NCI-H1930 (cell line): ENCODE measurements at regions not wholly inside any gene's neighbourhood (a gene's known extent, or its start where the extent isn't known, plus 50 kb on each side); places are given as distances from the start of the nearest gene placed in this dataset.
A peak's percentile ranks its signal among the peaks of the same experiment; 100 is the strongest.
"Not testable (repeated sequence)": the region's sequence is repeated elsewhere in the genome, so short reads cannot be mapped to it uniquely, and the experiment has no call there.

Experiments
- DNase-seq, 2 experiments: peaks; one replicate each; lab custom pipeline; 2025; lab: John Stamatoyannopoulos, UW

DNA sequence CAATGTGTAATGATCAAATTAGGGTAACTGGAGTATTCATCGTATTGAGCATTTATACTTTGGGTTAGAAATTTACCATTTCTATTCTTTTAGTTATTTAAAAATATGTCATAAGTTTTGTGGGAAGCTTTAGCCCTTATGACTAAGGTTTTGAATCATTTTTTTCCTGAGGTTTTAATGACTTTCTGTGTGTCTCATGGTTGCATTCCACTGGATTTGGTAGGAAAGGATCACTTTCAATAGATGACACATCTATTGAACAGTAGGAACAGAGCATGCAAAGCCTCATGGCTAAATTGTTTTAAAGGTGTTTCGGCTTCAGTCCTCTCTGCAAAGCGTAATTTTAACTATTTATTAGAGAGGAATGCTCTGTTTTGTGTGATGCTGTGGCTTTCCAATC lies 512.4 kb upstream of the CHD1 start:
- DNase-seq: no peak

DNA sequence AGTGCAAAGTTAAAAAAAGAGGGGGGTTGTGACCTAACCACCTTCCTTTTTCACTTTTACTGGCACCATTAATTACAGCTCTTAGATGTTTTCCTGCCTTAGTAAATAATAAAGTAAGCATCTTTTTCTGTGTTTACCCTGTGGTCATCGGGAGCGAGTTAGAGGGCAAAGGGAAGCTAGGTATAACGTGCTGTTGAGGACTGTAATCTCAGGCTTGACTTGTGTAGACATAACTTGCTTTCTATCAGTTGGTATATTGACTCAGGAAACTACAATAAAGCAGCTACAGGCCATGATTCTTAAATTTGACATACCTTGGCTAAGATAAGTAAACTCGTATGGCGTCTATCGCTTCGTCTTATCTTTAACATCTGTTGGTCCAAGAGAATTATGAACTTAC lies 509.8 kb upstream of the CHD1 start:
- DNase-seq: no peak

DNA sequence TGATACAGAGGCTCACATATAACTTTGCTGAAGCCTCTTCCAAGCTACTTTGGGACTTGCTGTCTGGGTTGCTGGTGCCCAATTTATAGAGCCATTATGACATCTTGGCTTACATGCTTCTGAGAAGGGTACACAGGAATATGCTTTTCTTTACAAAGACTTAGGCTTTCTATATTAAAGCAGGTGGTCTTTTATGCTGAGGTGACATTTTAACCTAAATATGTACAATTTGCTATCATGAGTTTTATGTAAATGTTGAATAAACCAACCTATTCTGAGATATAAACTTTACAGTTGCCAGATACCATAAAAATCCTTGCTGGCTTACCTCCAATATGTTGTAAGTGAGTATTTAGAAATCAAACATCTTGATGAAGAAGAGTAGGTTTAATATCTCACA lies 509.2 kb upstream of the CHD1 start:
- no peak for DNase-seq

DNA sequence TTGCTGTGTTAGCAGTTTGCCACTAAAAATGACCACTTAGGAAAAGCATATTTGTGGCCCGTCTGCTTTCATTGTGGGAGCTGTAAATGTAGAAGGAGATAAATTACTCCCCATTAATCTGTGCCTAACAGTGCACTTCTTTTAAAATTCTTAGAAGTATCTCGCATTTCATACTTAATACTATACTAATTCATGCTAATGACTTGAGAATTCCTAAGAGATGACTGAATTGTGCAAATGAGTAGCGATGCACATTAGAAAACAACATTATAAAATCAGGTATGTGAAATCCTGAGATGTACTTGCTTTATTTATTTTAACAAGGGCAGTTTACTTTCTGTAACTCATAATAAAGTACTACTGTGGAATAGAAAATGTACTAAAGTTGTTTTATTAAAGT lies 494.6 kb upstream of the CHD1 start:
- not testable (repeated sequence) for DNase-seq

DNA sequence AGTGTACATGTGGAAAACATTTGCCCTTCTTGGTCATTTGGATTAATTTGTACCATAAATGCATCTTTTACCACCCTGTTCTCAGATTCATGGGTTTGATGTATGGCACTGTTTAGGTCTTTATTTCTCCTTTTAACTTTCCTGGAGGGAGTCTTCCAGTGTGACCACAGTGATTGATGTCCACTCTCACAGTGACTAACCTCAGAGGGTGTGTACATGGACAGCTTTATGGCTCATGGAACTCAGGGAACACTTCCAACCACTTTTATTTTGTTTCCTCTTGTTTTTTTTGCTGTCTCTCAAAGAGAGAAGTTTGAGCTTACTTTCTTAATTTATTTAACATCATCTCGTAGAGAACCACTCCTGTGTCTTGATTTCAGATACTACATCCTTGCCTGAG lies 489.8 kb upstream of the CHD1 start:
- not testable (repeated sequence) for DNase-seq

DNA sequence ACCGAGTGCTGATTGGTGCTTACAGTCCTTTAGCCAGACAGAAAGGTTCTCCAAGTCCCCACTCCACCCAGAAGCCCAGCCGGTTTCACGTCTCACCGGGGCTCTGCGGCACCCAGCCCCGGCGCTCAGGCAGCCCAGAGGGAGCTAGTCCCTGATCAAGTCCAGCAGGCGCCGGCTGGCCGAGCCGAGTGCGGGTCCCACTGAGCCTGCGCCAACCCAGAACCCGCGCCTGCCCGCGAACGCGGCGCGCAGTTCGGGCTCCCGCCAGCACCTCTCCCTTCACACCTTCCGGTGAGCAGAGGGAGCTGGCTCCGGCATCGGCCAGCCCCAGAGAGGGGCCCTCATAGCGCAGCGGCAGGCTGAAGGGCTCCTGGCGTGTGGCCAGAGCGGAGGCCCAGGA lies 481.6 kb upstream of the CHD1 start:
- not testable (repeated sequence) for DNase-seq

DNA sequence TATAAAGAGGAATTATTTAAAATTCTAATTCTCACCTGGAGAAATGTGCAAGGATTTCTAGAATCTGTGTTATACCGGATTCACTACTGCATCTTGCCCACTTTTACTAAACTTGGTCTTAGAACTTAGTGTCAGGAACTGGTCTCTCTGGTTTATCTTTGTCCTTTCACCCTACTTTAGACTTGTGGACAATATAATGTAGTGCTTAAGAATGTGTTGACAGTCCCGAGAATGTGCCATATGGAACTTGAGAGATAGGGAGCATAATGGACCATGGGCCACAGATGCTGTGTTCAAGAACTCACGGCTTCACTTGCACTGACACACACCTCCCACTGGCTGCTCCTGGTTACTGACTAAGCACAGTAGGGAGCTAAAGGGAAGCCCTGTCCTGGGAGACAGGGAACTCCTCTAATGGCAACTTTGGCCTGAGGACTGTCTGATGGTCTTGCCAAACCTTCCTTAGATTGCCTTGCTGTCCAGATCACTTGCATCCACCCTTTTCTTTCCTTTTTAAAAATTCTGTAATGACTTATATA lies 476.0 kb upstream of the CHD1 start:
- DNase-seq: not testable (repeated sequence)

DNA sequence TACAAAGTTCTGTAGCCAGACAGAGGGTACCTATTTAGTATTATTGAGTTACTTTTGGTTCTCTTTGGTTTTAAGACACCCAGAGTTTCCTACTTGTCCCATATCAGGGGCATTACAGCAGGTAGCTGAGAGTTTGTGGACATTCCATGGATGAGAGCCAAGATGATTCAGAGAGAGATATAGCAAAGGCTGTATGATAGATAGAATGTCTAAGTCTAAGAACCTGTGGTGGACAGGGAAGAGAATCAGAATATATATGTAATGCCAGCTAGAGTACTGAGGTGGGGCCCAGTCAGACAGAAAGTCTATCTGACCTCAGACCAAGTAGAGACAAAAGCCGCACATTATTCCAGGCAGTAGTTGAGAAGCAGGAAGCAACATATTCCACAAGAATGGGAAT lies 471.8 kb upstream of the CHD1 start:
- DNase-seq: not testable (repeated sequence)

DNA sequence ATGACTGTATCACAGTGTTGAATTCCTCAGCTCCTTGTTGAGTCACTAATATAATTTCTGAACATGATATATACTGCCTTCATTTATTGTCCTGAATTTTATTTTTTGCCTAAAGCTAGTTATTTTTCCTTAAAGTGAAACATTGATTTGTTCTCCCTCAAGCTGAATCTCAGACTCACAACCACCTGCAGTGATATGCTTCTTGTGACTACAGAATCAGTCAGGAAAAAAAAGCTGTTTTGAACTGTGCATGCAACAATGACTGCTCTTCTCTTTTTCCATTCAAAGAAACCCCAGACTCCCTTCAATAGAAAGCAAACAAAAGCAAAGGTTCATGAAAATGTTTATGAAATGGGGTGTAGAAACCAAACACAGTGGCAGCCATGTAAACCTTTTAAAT lies 470.2 kb upstream of the CHD1 start:
- no peak for DNase-seq

DNA sequence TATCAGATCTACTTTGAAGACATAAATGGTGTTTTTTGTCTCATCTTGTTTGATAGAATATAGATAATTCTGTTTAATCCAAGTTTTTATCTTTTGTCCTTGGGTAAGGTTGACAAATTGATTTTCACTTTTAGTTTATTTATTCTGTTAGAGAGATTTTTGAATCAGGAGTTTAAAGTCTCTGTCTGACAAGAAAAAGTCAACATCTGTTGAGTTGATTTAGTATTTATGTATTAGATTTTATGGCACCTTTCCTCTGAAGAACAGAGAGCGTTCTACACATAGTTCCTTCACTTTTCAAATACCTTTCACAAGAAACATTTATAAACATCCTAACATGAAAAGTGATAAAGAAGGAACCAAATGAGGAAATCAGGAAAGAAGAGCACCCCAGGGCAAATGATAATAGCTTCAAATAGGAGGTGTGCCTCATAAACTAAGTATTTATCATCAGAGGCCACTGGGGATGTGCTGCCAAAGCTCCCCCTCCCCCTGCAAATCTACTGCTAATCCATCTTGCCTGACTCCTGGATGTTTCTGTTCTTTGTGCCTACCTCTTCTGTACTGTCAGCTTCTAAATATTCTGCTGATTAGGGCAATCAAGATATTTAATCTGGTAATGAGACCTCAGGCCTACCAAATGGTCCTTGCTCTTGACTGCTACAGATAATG lies 457.7 kb upstream of the CHD1 start:
- DNase-seq: no peak

DNA sequence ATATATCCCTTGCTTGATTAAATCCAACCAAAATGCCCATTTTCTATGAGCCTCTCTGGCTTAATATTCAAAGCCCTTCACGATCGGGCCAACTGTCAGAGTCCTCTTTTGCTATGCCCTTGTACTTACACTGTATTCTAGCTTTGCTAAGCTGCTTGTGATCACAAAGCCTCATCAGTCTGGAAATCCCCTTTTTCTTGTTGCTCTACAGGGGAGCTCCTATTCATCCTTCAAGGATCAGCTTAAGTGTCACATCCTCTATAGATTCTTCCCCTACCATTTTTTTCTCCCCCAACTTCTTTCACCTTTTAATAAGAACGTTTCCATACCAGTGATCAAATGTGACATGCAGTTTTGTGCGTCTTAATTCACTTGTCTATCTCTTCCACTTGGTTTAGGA lies 450.4 kb upstream of the CHD1 start:
- no peak for DNase-seq

DNA sequence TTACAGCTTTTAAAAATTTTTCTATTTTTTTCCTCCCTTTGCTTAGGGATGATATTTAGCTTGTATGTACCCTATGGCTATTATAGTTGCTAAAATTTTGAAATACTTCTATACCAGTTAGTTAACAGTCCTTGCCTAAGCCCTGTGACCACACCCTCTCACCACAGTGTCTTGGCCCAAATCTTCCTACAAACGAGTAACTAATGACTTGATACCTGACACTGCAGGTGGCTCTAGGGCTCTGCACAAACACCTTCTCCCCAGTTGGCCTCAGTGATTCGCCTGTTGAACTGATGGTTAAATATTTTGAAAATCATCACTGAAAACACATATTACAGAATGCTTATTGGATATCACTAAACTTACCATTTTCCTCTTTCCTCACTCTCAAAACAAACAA lies 449.6 kb upstream of the CHD1 start:
- DNase-seq: no peak

DNA sequence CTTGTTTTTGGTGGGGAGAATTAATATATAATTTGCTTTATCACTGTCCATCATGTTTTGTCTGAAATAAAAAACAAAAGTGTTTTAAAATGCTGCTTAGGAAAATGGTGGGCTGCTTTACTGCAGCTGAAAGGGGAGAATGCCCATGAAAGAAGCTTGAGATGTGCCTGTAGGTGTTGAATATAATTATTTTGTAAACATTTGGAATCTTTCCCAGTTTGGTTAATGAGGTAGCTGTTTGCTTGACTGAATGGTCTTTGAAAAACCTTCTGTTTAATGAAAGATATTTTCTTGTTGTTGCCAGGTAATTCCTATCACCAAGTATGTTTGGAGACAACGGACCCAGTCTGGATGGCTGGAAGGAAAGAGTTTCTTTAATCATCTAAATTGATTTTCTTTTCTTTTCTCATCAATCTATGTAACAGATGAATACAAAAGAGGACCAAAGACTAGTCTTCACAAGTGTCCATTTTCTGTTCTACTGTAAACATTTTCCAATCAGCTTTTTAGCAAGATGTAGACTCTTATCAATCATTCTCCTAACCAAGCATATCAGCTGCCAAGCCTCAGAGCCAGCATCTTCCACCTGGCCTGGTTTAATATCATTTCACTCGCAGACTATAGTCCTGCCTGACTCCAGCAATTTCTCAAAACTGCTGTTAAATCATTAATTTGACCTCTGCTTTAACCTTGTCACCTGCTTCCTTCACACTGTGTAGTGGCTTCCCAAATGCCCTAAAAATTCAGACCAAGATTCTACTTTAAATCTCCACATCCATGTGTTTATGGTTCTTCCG lies 441.2 kb upstream of the CHD1 start:
- peak; percentile 68 to 82 for DNase-seq

DNA sequence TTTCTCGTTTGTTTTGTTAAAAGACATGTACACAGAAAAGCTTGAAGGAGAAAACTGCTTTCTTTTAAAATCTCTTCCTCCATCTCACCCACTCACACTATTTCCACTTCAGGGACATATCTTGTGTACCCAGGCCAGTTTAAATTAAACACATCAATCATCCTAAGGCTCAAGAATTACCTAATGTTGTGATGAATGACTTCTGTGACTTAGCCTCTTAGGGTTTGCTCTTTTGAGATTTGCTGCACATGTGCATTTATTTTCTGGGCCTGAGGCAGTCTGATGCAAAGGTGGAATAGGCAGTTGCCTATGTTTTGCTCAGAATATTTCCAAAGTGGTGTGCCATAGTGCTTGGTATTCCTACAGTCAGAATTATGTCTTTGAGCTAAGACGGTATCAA lies 439.9 kb upstream of the CHD1 start:
- DNase-seq: no peak

DNA sequence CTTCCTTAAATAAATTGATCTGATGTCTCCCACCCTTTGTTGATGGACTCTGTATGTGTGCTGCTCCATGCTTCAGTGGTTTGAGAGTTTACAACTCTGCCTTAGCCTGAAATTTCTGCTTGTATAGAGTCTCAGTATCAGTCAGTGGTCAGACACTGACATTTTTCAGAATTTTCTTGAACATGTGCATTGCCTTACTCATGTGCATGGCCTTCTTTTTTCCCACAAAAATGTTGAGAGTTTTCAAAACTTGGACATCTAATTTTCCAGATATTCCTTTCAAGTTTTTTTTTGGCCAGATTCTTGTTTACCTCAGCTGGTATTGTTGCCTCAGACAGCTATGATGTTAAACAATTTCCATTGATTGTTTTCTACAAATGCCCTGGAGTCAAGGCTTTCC lies 427.1 kb upstream of the CHD1 start:
- DNase-seq: no peak

DNA sequence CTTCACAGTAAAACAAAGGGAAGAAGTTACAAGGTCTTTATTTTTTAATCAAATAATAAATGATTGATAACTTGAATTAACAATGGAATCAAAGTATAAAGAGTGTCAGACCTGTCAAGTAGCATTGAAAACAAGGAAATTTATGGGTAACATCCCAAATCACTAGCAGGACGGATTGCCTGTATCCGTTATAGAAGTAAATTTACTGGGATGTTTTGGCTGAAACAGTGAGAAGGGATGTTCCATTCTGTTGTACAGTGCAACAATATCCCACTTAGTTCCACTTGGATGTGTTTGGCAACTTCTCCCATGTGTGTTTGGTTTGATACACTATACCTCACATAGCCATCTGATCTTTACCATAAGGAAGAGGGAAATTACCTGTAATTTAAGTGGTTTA lies 421.0 kb upstream of the CHD1 start:
- DNase-seq: no peak

DNA sequence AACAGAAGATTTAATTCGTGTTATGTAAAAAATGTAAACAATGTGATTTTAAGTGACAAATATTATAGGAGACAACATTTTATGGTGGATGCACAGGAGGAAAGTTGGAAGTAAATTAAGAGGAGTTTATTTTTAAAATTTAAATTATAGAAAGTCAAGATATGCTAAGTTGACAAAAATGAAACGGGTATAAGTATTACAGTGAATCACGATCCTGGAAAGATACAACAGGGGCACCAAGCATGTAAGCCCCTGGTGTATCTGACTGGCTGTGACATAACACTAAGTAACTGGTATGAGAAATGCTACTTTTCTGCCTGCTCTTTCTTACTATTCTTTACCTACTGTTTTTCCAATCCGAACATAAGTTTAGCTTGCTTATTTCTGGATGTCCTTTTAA lies 419.8 kb upstream of the CHD1 start:
- DNase-seq: no peak

DNA sequence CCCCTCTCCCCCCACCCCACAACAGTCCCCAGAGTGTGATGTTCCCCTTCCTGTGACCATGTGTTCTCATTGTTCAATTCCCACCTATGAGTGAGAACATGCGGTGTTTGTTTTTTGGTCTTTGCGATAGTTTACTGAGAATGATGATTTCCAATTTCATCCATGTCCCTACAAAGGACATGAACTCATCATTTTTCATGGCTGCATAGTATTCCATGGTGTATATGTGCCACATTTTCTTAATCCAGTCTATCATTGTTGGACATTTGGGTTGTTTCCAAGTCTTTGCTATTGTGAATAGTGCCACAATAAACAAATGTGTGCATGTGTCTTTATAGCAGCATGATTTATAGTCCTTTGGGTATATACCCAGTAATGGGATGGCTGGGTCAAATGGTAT lies 411.0 kb upstream of the CHD1 start:
- not testable (repeated sequence) for DNase-seq

DNA sequence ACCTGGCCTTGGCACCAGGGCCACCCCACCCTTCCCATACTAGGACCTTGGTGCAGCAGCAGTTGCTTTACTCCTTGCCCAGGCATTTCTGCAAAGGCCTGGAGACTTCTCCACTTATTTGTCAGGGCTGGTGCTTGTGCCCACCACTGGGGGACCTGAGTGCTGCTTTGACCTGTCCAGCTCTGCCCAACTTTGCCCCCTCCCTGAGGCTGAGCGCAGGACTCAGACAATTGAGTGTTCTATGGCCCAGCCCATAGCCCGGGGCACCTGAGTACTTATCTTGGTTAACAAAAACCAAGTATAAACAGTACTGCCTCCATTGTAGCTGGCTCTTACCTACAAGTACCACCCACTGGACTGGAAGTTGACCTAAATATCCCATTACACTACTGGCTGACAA lies 406.1 kb upstream of the CHD1 start:
- DNase-seq: no peak

DNA sequence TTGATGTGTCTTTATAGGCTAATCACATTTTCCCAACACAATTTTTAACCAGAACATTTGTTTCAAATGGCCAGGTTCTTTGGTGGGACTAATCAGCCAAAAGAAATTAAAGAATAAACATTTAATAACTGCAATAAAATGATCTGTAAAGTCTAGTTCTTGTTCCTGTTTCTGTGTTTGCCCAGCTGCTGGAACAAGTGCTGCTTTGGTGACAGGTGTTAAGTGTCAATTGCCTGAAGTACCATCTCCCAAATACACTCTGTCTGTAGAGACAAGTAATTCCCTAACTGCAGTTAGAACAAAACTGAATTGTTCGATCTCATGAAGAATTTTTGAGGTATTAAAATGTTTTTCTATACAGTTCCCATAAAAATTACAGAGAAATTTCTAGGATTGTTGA lies 402.3 kb upstream of the CHD1 start:
- peak in 1 of 2 experiments; percentile 3 for DNase-seq

DNA sequence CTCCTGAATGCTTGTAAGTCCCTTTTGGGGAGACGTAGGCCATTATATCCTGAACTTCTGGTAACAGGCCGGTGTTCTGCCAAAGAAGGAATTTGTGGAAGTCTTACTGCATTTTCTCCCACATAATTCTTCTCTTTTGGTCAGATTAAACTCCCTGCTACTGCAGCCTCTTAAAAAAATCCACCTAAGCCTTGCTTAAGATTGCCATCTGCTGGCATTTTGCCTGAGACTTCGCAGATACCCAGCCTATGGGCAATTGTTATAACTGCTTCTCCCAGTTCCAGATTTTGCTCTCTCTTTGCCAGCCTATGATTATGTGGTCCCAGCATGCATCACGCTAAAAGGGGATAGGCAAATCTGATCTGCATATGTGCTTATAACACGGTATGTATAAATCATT lies 391.6 kb upstream of the CHD1 start:
- no peak for DNase-seq

DNA sequence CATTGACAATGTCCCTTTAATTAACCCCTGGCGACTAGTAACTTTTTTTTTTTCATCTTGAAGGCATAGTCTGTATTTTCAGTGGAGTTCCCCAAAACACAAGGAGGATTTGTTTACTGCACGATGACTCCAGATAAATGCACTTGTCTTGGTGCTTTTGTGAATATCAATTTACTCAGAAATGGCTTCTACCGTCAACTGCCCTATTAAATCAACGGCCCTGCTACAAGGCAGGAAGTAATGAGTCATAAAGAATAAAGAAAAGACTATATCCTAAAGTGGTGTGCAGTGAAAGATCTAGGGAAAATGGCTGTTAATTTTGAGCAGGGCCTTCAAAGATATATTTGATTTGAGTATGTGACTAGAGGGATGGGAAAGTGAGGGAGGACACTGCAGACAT lies 388.3 kb upstream of the CHD1 start:
- DNase-seq: no peak

DNA sequence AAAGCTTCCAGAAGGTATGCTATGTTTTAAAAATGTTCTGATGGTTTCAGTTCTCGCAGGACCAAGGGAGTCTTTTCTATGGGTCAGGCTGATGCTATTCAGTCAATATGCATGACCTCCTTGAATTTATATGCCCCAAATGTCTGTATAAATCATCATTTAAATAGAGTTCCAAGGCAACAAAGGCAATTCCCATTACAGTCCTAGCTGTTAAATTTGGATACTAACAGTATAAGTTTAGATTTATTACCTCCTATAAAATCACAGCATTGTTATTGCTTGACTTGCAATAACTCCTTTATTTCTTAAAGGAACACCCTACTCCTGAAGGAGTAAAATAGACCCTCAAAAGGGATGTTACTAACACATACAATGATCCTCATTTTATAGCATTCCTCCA lies 387.7 kb upstream of the CHD1 start:
- no peak for DNase-seq
